AG09319 (cell line): ENCODE measurements at regions not wholly inside any gene's neighbourhood (a gene's known extent, or its start where the extent isn't known, plus 50 kb on each side); places are given as distances from the start of the nearest gene placed in this dataset.

ENCODE experiments used
- DNase-seq: peaks from one replicate; pipeline ENCODE4 v3.0.0-alpha.2; 2010; ENCODE audit warnings: low read depth; ENCODE audit errors: extremely low read depth
- CTCF ChIP-seq: IDR thresholded peaks from 2 replicates; pipeline ENCODE4 v1.5.1; 2011; ENCODE audit warnings: low read depth, mild to moderate bottlenecking, inconsistent platforms, low read length, moderate library complexity

GRCh38 chr4:104138116-104138515, 356.6 kb downstream of the CXXC4 start:
- no peak for TF ChIP-seq CTCF
- no peak for DNase-seq

- DNase-seq = no peak
- no peak for TF ChIP-seq CTCF
Observed at GRCh38 chr4:104129243-104129642, 365.5 kb downstream of the CXXC4 start.

GRCh38 chr4:104128850-104129213, 365.9 kb downstream of the CXXC4 start:
- TF ChIP-seq CTCF = no peak
- DNase-seq = no peak

GRCh38 chr4:104128031-104128849, 366.5 kb downstream of the CXXC4 start:
- no peak for TF ChIP-seq CTCF
- no peak for DNase-seq

- DNase-seq = no peak
- no peak for TF ChIP-seq CTCF
Observed at GRCh38 chr4:104123021-104123420, 371.7 kb downstream of the CXXC4 start.

- no peak for TF ChIP-seq CTCF
Observed at GRCh38 chr4:104117776-104118175, 376.9 kb downstream of the CXXC4 start.

GRCh38 chr4:104113850-104114249, 380.8 kb downstream of the CXXC4 start:
- no peak for TF ChIP-seq CTCF
- DNase-seq = no peak

More at GRCh38 chr4:104117776-104118175, 376.9 kb downstream of the CXXC4 start:
- DNase-seq = no peak
